Non-pigmented ciliary epithelial cell (primary cell): ENCODE measurements at regions not wholly inside any gene's neighbourhood (a gene's known extent, or its start where the extent isn't known, plus 50 kb on each side); places are given as distances from the start of the nearest gene placed in this dataset.

Experiments
- DNase-seq: peaks from one replicate; pipeline ENCODE4 v3.0.0-alpha.2; 2010; ENCODE audit warnings: low read depth

- no peak for DNase-seq
These were observed 141.7 kb downstream of the ZFP36L2 start for GRCh38 chr2:43084699-43085091.

DNA sequence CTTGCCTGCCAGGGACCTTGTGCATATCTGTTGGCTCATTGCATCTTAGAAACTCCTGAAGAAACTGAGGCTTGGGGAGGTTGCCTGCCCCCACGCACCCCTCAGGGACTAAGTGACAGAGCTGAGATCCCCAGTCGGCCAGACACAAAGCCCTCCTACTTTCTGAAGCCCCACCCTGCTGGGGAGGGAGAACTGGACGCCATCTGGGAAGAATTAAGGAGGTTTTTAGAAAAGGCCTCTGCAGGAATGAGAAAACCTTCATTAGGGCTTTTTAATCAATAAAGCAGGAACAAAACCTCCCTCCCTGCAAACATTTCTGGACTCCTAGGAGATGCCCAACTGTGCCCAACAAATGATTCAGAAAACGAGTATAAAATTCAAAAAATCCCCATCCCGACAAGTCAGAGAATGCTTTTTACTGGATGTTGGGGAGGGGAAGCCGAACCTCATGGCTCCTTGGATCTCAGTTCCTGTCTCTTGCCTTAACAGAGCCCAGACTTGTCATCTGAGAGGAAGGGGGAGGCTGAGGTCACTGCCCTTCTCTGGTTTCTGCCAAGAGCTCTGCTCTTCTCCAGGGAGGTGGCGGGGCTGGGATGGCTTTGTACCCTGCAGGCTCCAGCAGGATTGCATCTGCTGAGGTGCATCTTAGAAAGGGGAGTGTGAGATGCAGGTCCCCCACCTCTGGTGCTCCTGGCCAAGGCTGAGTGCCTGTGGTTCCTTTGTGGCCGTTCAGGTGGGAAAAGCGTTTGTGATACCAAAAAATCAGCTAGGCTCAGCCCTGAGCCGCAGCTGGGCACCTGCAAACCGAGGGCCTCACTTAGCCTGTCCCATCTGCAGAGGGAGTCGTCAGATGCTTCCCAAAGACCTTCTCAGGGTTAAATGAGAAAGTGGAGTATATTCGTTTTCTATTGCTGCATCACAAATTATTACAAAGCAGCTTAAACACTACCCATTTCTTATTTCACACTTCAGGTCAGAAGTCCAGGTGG, 142.4 kb downstream of the ZFP36L2 start:
- DNase-seq: no peak

GRCh38 chr2:43082903-43083677, 143.3 kb downstream of the ZFP36L2 start:
- DNase-seq: no peak

DNA sequence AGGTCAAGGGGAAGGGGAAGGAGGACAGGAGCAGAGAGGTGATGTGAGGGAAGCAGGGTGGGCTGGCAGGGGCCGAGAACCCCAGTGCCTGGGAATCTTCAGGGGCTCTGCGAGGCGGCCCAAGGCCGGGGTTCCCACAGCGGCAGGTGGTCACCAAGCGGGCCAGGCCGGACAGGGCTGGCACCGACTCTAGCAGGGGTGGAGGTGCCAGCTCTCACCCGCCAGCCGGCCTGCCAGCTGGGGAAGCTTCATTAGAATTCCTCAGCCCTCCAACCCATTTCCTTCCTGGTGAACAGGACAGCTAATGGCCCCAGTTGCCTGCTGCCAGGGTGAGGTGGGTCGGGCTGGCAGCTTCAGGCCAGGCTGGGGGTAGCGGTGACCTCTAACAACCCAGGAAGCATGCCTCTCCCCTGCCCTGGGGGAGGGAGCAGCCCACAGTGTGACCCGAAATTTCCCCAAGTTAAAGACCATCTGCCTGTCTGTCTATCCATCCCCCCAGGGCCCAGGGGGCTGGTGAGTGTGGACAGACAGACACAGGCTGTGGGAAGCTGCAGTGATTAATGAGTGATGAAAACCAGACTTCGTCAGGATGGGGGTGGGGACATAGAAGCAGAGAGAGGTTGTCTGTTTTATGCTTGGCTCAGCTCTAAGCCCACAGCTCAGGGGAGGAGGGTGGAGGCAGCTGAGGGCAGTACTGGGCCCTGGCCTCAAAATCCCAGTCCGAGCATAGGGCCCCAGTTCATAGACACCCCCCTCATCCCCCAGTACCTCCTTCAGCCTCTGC, 144.1 kb downstream of the ZFP36L2 start:
- no peak for DNase-seq

DNA sequence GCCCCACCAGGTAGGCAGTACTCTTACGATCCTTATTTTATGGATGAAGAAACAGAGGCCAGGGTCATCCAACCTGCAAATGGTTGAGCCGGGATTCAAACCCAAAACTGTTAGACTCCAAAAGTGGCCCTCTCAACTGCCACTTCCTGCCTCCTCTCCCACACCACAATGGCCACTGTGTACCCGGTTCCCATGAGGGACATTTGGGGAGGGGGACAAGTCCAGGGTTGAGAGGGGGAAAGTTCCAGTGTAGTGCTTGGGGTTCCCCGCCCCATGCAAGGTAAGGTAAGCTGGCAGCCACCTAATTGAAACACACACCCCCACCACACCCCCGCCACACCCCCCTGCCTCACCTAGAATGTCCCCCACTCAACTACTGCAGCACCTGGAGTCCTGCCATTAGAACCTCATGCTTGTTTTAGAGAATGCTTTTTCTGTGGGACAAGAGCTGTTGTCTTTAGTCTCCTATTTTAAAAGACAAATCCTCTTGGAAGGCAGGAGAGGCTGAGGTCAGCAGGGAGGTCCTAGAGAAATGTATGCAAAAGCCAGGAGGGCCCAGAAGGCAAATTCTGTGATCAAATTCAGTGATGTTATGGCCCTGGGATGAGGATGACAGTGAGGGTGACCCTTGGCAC, 145.2 kb downstream of the ZFP36L2 start:
- DNase-seq: no peak

- no peak for DNase-seq
These were observed 145.8 kb downstream of the ZFP36L2 start for GRCh38 chr2:43080571-43081021.

DNA sequence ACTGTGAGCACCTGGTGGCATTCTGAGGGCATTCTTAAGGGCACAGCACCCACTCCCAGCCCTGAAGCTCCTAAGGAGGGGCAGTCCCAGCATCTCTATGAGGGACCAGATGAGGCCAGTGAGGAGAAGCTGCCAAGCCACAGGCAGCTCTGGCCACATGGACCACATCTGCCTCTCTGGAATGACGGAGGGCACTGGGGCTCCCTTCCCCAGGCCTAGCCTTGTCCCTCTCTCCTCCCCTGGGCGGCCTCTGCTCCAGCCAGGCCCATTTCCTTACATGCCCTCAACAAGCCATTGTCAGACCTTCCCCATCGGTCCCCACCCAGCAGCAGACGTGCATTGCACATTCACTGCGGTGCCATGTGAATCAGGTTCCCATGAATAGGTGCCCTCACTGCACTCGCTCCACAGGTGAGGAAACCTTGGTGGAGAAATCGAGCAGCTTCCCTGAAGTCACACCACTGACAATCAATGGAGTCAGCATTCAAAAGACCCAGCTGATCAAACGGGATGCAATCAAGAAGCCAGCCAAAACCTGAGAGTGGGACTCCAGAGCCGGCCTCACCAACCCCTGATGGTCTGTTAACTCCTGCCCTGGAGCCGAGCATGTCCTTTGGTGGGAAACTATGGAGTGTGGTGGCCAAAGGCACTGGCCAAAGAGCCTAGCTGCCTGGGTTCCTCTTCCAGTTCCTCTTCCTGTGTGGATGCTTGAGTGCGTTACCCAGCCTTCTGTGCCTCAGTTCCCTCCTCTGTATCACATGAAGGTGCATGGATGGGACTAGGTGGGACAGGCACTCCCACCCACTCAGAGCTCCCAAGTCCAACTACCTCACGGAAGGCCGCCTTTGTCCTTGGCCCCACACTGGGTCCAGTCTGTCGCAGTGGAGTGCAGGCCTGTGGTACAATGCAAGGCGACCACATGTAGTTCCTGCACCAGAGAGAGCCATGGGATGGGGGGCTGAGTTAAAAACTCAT, 147.3 kb downstream of the ZFP36L2 start:
- no peak for DNase-seq

DNA sequence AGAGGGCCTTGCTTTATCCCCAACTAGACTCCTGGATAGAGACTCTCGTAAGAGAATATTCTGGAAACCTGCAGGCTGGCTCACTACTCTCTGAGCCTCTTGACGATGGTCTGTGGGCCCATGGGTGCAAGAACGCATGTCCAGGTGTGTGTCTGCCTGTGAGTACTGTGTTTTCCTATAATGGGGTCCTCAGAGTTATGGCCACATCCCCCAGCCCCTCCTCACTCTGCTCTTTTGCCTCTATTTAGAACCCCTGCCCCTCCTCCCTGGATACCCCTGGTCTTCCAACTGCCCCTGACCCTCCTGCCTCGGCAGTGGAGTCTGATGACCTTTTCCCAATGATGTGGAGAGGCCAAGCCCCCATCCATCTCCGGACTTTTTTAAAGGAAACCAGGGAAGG, 148.1 kb downstream of the ZFP36L2 start:
- no peak for DNase-seq

DNA sequence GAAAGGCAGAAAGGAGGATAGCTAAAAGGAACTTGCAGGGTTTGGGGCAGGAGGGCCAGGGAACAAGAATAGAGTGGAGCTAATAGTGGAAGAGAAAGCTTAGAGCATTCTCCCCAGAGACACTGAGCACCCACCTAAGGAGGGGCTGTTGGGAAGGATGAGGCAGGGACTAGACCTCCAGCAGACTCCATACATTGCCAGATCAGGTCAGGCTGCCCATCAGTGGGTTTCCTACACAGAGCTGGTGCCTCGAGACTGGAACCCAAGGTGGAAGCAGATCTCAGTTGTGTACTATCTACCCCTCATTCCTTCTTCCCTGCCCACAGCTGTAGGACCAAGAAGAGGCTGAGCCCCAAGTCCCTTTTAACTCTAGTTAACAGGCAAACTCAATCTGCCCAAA, 148.5 kb downstream of the ZFP36L2 start:
- DNase-seq: no peak

DNA sequence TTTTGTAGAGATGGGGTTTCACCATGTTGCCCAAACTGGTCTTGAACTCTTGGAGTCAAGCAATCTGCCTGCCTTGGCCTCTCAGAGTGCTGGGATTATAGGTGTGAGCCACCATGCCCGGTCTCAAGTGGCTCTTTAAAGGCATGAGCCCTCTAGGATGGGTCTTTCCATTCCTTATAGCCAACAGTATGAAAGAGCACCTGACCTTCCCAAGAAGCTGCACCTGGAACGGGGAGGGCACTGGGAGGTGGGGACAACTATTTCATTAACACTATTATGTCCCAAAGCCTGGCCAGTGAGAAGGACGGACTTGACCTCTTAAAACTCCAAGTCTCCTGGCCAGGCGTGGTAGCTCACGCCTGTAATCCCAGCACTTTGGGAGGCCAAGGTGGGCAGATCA, 149.7 kb downstream of the ZFP36L2 start:
- no peak for DNase-seq

DNA sequence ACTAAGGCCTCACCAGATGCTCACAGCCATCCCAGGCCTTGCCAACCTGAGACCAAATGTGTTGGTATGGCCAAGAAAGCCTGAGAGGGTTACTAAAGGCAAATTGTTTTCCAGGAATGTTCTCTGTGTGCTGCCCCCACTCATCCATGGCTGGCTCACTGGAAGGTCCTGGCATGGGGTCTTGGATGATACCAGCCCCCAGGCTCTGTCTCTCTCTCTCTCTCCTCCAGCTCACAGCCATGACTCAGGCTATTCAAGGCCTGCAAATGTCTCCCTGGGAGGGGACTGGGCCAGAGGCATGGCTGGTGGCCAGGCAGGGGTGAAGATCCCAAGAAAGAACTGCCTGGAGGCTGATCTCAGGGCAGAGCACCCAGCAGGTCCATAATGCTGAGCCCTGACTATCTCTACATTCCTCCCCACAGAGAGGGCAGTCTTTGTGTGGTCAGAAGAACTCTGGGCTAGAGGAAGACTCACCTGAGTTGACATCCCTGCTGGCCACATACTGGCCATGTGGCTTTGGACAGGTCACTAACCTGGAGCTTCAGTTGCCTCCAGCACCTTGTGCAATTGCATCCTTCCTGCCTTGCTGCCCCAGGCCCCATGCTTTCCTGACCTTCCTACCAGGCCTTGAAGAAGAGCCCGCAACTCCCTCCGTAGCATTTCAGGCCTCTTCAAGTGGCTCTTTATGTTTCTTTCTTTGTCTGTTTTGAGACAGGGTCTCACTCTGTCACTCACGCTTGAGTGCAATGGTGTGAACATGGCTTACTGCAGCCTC, 150.4 kb downstream of the ZFP36L2 start:
- no peak for DNase-seq

DNA sequence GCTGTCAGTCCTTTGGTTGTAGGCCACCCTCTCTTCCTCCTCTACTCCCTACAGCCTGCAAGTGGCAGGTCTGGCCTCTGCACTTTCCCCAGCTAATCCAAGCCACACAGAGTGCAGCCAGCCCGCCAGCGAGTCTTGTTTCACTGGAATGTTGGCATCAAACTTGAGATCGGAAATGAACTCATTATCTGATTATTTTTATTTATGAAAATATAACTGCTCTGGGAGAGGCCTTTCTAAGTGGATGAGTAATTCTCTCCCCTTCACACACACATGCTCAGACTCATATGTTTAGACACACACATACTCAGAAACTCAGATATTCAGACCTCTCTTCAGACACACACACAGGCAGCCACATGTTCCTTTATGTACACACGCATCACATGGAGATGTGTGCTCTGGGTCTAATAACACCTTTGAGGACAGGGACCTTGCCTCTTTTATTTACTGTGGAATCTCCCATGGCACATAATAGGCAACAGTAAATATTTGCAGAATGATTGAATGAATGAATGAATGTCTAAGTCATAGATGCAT, 151.3 kb downstream of the ZFP36L2 start:
- peak; percentile 95 for DNase-seq

DNA sequence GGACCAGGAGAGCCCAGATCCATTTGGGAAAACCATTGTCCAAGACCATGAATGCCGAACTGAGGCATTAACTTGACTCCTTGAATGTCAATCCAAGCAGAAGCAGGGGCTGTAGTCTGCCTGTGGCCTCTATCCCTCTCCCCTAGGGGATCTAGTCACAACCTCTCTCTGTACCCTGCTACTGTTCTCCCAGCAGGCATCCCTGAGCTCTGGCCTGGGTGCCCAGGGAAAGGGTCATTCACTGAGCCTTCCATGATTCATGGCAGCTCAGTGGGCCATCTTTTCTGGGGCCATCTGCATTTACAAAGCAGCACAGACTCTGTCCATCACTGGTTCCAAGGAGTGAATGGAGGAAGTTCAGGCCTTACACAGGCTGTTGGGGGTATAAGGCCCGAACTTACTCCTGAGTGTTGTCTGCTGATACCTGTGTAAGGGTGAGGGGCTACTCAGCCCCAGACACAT, 151.8 kb downstream of the ZFP36L2 start:
- no peak for DNase-seq

- no peak for DNase-seq
These were observed 152.4 kb downstream of the ZFP36L2 start for GRCh38 chr2:43074052-43074451.

GRCh38 chr2:43073401-43073825, 153.0 kb downstream of the ZFP36L2 start:
- no peak for DNase-seq

- DNase-seq: no peak
These were observed 154.5 kb downstream of the ZFP36L2 start for GRCh38 chr2:43071599-43072550.

DNA sequence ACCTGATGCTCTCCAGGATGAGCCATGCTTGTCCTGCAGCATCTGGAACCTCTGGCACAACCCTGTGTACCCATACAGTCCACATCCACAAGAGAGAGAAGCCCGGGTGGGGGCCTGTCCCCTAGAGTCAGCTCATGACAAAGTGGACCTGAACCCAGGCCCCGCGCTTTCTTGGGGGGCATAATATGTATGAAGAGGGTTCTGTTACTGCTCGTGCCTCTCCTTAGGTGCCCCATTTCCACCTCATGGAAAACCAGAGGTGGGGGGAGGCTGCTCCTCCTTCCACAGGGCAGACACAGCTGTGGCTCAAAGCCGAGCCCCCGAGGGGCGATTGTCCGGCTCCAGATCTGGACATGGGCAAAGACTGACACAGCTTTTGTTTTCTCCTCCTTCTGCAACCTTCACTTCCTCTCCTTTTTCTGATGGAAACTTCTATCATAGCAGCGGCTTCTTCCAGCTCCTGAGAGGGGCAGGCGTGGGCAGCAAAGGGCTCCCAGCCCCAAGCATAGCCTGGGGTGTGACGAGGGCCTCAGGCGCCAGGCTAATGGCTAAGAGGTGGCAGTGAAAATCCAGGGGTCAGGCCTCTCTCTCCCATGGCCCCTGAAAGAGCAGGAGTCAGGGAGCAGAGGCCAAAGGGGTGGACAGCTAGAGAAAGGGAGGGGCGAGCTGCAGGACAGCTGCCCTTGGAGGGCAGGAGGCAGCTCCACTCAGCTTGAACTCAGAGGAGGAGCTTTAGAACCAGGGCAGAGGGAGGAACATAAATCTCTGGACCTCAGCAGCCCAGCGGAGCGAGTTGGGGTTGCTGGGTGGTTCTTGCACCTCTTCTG, 155.5 kb downstream of the ZFP36L2 start:
- no peak for DNase-seq
